AG09319 (cell line): ENCODE measurements at regions not wholly inside any gene's neighbourhood (a gene's known extent, or its start where the extent isn't known, plus 50 kb on each side); places are given as distances from the start of the nearest gene placed in this dataset.
"Not testable (repeated sequence)": the region's sequence is repeated elsewhere in the genome, so short reads cannot be mapped to it uniquely, and the experiment has no call there.

ENCODE experiments used
- DNase-seq: peaks from one replicate; pipeline ENCODE4 v3.0.0-alpha.2; 2010; ENCODE audit warnings: low read depth; ENCODE audit errors: extremely low read depth
- CTCF ChIP-seq: IDR thresholded peaks from 2 replicates; pipeline ENCODE4 v1.5.1; 2011; ENCODE audit warnings: low read depth, mild to moderate bottlenecking, inconsistent platforms, low read length, moderate library complexity

DNA sequence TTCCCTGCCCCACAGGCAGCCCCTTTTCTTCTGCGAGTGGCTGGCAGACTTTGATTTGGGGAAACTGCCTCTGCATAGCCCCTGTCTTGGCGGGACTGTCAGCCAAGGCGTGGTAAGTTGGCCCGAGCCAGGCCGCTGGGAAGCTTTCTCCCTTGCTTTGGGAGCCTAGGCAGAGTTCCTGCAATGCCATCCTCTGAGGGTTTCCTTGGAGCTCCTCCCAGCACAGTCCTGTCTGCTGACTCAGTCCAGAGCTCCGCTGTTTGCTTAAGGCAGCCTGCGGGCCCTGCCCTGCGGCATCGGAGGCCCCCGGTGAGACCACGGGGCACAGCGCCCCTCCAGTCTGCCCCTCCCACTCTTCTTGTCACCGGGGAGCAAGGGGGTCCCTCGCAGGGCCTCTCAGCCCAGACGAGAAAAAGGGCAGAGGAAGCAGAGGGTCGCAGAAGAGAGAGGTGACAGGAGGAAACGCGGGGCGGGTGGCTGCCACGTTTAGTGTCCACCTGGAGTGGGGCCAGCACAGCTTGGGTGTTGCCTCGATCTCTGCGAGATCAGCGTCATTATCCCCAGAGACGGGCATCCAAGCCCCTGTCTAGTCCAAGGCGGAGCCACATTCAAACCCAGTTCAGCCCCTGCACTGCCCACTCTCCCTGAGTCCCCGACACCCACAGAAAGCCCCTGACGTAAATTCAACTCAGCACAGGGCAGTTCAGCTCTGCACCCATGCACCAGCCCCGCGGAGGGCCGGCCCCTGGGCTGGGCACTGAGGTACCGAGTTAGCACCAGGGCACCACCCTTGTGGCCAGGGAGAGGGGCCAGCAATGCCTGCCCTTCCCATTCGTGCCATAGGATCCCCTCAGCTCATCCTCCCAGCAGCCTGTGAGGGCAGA, 59.0 kb upstream of the CHST15 start:
- DNase-seq = no peak
- TF ChIP-seq CTCF = no peak

DNA sequence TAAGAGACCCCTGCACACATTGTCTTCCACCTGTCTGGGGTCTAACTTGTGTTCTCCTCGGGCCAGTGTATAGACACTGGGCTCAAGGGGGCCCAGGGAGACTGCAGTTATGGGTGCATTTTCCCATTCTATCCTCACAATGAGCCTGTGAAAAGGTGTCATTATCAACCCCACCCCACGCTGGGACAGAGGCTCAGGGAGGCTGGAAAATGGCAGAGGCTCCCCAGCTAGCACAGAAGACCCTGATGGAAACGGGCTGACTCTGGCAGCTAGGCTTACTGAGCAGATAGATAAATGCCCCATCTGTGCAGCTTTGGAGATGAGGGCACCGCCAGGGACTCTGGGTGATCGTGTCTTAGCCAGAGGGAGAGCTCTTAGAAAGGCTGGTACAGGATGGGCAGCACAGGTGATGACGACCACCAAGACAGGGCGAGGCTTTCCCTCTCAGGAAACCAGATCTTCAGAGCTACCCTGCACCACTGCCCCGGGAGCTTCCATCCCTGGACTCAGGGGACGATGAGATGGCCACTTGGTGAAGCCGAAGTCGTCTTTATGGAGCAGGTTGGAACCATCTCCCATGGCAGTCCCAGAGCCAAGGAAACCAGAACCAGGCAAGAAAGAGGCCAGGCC, 58.2 kb upstream of the CHST15 start:
- no peak for DNase-seq
- TF ChIP-seq CTCF = no peak

DNA sequence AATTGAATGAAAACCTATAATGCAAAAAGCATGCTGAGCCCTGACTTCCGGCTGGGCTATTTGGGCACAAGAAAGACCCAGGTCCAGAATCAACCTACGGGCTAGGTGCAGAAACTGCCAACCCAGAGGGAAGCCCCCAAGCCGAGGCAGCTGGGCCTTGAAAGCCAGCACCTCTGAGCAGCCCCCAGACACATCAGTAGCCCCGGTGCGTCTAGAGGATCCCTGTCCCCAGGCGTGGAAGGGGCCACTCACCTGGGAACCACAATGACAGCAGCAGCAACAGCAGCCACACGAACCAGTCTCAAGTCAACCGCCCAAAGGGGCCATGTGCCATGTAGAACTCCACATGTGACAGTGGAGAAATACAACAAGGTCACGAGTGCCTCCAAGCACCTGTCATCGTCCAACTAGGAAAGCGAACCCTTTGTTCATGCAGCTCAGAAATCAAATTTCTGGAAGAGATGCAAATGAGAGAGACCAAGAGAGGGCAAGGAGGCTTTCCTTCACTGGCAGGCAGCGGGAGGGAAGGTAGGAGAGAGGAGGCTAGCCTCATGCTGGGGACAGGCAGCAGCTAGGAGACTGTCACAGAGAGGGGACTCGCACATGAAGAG, 57.5 kb upstream of the CHST15 start:
- DNase-seq = no peak
- no peak for TF ChIP-seq CTCF

- TF ChIP-seq CTCF = no peak
- no peak for DNase-seq
Measured at GRCh38 chr10:124150189-124150806, 56.9 kb upstream of the CHST15 start.

DNA sequence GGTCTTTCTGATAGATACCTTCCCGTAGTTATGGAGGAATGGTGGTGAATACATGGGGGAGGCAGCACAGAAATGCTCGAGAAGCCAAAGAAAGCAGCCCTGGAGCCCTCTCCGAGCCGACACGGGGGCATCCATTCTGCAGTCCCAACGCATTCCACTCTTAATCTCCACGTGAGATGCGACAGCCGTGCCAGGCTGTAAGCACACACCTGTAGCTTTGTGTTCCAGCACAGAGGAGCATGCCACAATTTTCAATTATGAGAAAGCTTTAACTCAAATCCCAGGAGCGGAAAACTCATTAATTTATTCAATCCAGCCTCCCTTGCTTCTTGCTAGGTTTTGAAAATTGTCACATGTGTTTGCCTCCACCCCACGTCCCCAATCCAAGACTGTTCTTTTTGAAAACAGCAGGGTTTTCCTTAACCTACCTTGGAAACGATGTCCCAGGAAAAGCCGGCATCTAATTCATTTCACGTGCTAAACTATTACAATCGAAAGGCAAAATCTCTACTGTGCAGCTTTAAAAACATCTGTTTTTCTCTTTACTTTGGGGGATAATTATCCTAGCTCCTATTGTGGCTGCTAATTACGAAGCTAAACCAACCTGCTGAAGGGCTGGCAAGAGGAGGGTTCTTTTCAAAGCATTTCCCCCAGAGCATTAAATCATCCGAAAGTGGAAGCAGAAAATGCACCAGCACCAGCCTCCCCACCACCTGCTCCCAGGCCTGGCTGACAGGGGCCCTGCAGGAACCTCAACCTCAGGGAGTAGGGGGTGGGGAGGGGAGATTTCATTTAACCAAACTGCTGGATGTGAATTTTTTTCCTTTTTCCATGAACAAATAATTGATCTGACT, 56.0 kb upstream of the CHST15 start:
- TF ChIP-seq CTCF = no peak
- DNase-seq = no peak

- DNase-seq = not testable (repeated sequence)
Measured at GRCh38 chr10:124148509-124149188, 55.3 kb upstream of the CHST15 start.

- TF ChIP-seq CTCF = no peak
- DNase-seq = no peak
Measured at GRCh38 chr10:124146483-124146882, 53.1 kb upstream of the CHST15 start.
